H4 (cell line): ENCODE measurements at regions not wholly inside any gene's neighbourhood (a gene's known extent, or its start where the extent isn't known, plus 50 kb on each side); places are given as distances from the start of the nearest gene placed in this dataset.
A peak's percentile ranks its signal among the peaks of the same experiment; 100 is the strongest.

ENCODE experiments used
- DNase-seq: peaks from one replicate; pipeline ENCODE4 v3.0.0-alpha.2; 2015; ENCODE audit warnings: low spot score

DNA sequence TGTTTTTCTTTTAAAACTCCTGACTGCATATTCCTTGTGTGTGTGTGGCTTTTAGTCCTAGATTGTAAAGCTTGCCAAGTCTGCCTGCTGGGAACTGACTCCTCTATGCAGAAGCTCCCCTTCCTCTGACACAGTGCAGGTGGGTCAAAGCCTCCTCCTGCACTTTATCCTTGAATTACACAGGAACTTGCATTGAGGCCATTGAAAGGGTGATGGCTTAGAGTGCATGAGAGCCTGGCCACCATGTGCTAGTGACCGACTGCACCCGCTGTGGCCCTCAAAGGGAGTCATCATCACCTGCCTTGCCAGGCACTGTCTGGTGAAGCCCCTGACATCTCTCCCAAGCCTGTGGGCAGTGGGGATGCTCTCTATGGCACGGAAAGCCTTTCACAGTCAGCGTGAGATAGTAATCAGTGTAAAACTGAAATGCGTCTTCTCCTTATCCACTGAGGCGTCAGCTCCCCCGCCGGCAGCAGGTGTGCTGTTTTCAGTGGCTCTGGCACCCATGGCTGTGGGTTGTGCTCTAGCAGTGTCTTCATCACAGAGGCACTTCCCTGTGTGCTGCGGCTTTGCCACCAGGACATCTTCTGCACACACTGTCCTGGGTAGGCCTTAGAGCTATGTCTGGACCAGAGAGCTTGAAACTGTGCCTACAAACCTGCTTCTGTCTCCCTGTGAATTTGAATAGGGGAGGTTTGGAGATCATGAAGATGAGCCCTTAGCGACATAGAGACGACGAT lies 87.9 kb downstream of the THBS2 start:
- DNase-seq: no peak

DNA sequence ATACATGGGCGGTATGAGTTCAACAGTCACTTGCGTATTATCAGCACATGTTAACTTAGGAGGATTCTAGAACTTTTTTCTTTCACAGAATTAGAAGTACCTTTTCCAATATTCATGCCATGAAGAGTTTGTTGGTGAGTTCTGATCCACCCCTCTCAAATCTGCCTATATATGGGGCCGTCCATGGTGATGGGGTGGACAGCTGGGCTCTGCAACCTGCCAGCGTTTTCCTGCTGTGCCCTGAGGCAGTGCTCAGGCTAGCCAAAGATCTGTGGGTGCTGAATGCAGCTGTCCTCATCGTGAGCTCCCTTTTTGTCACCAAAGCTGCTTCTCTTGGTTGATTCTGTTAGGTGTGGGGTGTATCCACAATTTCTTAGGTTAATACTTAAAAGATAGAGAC lies 88.7 kb downstream of the THBS2 start:
- DNase-seq: no peak

DNA sequence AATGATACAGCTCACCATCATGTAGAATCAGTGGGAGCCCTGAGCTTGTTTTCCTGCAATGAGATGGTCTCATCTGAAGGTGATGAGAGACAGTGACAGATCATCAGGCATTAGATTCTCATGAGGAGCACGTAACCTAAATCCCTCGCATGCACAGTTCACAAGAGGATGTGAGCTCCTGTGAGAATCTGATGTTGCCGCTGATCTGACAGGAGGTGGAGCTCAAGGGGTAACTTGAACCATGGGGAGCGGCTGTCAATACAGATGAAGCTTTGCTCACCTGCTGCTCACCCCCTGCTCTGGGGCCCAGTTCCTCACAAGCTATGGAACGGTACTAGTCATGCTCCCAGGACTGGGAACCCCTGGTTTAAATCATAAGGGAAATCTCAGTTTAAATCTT lies 89.2 kb downstream of the THBS2 start:
- no peak for DNase-seq

DNA sequence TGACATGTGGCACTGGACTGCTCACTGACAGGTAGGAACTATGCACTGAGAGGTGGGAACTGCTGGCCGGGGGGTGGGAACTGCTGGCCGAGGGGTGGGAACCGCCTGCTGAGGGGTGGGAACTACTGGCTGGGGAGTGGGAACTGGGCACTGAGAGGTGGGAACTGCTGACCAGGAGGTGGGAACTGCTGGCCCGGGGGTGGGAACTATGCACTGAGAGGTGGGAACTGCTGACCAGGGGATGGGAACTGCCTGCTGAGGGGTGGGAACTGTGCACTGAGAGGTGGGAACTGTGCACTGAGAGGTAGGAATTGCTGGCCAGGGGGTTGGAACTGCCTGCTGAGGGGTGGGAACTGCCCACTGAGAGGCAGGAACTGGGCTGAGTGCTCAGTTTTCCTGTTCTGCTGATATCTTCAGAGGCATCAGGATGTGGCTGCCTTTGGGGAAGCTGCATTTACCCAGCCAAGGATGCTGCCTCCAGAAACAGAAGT lies 90.2 kb downstream of the THBS2 start:
- DNase-seq: peak; percentile 19

DNA sequence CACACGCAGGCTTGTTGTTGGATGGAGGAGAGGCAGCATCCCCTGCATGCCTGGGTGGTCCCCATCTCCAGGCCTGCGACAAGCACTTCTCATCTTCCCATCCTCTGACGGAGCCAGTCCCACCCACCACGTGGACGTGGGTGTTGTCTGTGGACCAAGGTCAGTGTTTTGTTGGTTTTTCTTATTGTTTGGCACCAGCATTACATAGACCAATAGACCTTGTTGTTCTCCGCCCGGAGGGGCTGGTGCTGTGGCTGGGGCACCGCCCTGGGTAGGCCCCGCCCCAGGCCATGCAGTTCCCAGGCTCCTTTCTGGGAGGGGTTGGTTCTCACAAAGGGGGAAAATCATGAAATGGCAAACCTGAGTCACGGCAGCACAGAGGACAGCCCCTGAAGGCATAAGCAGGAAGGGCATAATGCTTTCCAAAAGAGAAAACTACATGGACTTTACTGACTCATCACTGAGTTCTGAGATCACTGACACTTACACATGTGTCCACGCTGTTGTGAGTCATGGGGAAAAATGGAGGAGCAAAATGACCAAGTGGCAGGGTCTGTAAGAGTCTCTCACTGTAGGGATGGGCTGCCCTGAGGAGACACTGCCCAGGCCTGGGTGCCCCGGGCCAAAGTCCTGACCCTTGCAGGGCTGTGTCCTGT lies 90.8 kb downstream of the THBS2 start:
- peak; percentile 90 for DNase-seq

DNA sequence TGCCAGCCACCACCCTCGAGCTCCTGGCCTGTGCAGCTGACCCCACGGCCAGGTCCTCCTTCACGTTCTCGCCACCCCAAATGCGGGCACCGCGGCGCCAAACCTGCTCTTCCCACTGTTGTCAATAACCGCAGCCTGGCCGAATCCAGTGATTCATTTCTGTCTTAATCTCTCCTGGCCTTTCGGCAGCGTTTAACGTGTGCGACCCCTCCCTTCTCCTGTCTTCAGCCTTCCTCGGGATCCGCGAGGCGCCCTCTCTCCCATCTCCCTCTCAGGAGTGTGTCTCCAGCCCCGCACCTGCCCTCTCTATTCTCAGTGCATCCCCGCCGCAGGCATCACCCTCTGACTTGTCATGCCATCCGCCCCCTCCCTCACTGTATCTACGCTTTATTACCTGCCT lies 91.4 kb downstream of the THBS2 start:
- DNase-seq: no peak

DNA sequence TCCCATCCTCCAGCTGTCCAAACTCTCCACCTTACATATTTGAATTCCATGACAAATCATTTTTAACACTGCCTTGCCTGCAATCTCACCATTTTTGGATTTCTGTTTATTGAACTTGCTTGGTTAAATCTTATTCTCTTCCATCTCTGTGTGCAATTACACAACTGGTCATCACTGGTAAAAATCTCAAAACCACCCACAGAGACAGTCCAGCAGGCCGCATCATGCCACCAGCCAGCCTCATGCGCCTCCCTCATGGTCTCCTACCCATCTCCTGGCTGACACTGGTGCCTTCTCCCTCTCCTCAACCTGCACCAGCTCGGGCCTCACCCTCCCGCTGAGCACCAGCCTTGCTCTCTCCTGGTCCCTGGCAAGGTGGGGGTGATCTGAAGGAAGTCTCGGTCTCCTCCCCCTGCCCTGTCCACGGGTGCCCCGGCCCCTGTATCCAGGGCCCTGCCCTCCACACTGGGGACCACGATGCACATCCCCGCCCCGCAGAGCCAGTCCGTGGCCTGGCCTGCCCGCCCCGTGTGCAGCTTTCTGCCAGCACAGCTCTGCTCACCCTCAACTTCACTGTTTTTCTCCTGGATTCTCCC lies 92.0 kb downstream of the THBS2 start:
- DNase-seq: no peak

DNA sequence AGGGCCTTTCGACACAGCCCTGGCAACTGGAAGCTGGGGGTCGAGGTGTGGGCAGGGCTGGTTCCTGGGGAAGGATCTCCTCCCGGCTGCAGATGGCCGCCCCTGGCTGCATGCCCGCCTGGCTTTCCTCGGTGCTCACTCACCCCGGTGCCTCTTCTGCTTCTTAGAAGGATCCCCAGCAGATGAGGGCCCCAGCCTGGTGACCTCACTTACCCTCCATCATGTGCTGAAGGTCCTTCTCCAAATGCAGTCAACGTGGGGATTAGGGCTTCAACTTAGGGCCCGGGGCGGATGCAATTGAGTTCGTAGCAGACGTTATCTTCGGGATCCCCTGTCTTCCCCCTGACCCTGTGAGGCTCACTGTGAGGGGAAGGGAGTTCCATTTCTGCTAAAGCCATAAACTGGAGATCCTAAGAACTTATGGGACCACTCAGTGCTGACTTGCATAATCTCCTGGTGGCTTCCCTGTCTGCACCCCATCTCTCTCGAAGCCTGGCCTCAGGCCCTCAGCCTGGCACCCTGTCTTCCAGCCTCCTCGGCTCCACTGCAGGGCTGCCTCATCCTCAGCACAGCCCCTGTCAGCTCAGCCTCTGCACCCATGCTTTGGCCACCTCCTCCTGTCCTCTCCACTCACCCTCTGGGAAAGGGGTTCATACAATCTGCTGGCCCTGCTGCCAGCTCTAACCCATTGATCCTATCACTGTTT lies 92.6 kb downstream of the THBS2 start:
- no peak for DNase-seq

DNA sequence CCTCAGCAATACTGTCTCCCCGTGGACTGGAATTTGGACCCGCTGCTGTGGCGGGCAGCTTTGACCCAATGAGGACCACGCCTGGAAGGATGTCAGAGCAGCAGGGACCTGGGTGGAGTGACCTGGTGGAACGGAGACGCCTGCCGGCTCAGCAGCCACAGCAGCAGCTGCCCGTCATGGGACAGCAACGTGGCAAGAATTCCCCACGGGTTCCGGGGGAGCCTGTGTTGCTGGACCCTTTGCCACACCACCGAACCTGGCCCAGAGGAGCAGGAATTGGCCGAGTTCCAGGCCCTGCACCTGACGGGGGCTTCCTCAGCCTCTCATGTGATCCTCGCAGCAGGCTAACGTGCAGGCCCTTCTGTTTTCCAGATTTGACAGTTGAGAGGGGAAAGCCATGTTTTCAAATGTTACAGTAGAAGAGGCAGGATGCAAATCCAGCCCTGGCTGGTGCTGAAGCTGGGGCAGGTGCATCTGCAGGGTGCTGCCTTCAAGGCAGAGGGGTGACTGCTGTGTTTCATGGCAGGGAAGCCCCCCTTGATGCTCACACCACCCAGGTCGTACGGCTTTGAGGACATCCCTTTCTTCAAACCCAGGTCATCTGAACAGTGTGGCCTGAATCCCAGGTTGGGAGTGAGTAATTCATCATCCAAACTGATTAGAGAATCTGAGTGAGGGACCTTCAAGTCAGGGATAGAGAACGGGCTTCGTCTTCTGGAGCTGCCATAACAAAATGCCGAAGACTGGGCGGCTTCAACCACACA lies 93.4 kb downstream of the THBS2 start:
- no peak for DNase-seq

DNA sequence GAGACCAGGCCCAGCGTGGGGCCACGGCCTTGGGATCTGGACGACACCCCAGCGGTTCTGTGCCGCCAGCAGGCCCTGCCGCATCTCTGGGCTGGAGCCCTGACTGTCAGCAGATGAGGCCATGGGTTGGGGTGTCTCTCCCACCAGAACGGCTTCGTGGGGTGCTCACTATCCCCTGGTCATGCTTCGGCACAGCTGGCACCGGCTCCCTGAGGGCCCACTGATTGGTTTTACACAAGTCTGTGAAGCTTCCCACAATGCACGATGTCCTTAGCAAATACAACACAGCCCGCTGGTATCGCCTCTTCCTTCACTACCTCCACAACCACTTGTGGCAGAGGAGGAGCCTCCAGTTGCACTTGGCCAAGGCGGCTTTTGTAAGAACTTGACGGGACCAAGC lies 94.3 kb downstream of the THBS2 start:
- DNase-seq: no peak

DNA sequence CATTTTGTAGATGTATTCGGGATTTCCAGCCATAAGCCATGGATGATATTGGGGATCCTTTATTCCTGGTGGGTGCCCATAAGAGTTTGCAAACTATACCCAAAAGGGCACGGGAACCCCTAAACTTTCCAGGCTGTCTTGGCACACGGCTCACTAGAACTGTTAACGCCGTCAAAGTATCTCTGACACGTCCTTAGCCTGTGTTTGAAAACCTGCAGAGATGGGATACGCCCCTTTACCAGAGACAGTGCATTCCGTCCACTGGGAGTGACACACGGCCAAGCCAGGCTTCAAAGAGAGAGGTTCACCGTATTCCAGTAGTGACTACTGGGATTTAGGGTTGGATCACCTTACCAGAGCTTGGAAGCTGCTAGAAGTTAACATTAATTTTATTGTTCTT lies 95.0 kb downstream of the THBS2 start:
- DNase-seq: no peak

DNA sequence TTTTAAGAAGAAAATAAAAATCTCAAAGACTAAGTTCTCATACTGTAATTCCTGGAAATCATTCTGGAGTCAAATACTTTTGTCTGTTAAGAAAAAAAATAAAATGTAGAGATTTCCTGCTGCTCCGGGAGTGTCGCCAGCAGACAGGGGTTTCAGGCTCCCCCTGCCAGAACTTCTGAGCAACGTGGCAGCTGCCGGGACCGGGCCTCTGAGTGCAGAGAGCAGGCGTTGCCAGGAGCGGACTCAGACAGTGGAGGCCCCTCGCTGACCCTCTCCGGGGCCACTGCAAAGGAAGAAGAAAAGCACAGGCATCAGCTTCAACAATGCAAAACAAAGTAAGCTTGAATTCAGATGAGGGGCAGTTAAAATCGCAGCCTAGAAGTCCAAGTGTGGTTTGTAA lies 95.5 kb downstream of the THBS2 start:
- DNase-seq: no peak

DNA sequence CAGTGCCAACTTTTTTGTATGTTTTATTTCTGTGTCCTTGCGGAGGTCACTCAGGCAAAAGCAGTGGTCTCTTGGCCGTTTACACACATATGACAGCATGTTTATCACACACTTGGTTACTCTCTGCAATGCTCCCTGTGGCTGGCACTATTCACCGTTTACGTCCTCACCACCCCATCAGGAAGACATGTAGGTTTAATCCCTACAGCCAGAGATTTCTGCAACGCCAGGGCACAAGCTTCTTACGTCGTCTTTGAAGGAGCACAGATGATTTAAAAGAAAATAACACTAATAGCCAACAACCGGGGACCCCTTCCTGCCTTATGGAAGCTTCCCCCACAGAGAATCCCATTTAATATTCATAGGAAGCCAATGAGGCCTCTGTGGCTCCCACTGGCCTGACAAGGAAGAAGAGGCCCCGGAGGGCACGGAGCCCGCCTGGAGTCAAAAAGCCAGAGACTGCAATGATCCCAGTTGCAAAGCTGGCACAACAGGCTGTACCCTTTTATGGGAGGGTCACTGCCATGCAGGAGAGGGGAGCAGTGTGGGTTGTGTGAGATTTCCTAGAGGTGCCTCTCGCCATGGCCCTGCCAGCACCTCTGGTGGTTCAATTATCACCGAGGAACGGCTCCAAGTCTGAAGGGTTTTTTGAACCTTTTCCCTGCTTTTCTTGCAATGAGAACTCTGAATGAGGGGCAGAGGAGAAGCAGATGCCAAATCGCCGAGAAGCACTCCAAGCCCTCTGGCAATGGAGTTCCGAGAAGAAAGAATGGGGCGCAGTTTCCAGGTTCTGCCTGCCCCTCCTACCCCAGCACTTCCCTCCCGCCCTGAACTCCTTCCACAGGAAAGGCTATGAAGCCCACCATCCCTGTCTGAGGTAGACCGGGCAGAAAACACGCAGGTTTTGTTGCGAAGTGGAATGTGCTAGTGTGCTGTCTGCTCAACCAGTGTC lies 96.2 kb downstream of the THBS2 start:
- DNase-seq: no peak

DNA sequence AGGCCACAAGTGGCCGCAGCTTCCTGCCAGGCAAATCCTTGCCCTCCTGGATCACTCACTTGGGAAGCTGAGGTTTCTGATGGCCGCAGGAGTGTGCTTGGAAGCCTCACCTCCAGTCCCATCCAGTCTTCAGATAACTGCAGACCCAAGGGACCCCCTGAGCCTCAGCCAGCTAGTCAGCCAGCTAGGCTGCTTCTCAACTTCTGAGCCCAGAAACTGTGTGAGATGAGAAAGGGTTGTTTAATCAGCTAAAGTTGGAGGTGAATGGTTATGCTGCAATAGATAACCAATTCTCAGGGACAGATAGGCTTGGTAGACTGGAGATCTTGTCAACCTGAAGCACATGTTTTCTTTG lies 96.9 kb downstream of the THBS2 start:
- DNase-seq: no peak

DNA sequence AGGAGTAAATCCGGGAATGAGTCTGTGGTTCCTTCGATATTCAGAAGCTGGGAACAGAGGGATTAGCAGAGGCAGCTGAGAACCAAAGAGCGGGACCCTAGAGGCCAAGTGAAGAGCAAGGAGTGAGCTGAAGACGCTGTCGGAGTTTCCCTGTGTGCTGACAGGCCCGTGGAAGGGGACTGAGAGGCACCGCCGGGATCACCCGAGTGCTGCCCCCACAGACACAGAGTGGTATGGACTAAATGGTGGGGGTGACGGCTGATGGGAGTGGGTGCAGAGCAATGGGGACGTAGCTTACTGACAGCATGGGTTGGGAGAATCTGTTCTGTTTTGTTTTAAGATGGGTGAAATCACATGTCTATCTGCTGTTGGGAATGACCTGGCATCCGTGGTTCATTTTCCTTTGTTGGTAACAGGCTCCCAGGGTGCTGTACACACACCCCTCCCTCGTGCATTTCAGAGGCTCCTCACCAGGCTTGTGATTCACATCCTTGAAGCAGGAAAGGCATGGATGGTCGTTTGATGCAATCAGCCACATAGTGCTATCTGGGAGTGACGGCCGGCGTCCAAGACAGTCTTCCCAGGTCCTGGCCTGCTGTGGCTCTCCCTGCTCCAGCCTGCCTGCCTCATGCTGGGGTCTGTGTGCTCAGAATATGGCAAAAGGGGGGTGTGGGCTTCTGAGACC lies 97.4 kb downstream of the THBS2 start:
- DNase-seq: no peak

DNA sequence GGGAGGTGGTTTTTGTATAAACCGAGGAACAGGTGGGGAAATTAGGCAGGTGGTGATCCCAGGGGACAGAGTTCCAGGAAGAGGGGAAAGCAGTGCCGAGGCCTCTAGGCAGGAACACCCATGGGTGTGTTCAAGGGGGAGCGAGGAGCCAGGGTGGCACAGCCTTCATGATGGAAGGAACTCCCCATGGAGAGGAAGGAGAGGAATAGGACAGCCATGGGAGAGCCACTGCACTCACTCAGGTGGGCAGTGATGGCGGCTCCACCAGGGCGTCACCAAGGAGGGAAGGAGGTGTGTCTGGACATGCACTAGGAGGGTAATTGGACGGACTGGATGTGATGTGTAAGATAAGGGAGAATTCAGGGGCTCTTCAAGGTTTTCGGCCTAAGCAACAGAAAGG lies 98.2 kb downstream of the THBS2 start:
- DNase-seq: no peak

DNA sequence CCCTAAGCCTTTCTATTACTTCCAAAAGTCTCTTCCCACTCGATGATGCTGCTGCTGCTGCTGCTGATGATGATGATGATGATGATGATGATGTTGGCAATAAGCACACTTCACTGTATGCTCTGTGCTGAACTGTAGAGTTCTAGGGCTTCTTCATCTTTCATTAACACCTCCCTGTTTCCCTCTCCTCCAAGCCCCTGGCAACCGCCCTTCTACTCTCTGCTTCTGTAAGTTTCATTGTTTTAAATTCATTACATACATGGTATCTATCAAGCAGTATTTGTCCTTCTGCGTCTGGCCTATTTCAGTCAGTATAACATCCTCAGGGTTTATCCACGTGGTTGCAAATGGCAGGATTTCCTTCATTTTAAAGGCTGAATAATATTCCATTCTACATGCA lies 100.2 kb downstream of the THBS2 start:
- no peak for DNase-seq

DNA sequence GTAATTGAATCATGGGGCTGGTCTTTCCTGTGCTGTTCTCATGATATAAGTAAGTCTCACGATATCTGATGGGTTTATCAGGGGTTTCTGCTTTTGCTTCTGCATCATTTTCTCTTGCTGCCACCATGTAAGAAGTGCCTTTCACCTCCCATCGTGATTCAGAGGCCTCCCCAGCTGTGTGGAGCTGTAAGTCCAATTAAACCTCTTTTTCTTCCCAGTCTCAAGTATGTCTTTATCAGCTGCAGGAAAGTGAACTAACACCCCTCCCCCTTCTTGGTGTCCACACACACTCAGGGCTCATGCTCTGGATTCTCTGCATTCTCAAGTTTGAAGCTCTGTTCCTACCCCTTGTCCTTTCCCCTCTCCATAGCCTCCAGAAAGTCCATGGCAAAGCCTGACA lies 107.1 kb downstream of the THBS2 start:
- no peak for DNase-seq

DNA sequence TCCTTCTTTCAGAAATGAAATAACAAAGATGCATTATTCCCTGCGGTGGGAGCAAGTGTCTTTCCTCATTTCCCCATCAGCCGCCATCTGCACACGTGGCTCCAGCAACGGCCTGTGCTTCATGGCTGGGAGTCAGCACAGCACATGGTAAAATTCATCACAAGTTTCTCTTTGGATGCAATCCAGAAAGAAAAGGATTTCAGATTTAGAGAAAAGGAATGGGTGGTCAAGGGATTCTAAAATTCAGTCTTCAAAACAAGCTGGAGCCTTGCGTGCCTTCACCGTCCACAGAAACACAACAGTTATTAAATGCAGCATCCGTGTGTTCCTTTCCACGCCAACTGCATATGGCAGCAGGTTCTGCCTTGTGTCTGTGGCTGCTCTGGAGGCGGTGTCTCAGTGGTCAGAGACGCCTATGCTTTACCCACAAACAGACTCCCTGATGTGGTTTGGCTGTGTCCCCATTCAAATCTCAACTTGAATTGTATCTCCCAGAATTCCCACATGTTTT lies 107.6 kb downstream of the THBS2 start:
- DNase-seq: peak; percentile 50

DNA sequence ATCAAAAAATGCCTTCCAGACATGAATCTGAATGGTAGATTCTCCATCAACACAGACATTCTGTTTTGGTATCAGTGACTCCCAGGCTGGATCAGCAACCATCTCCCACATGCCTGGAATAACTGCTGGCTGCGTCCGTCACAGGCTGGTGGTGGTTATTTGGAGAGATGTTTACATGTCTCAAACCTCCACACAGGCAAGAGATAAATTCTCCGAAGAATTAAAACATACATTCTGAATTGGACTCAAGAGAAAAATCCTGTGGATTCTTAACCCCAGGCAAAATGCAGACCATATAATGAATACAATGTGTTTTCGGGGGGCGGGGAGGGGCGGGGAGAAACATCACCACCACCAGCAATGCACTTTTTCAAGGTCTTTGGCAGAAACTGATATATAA lies 108.2 kb downstream of the THBS2 start:
- DNase-seq: no peak
